HEK293T (cell line): ENCODE measurements at regions not wholly inside any gene's neighbourhood (a gene's known extent, or its start where the extent isn't known, plus 50 kb on each side); places are given as distances from the start of the nearest gene placed in this dataset.

ENCODE experiments used
- PKNOX1 ChIP-seq: fragments of 450-650 bp; IDR thresholded peaks from 2 replicates; pipeline ENCODE4 v1.6.1; 2016
- SP1 ChIP-seq: fragments of 450-650 bp; IDR thresholded peaks from 2 replicates; pipeline ENCODE4 v1.6.1; 2017
- TARDBP ChIP-seq: fragments of 450-650 bp; IDR thresholded peaks from 2 replicates; pipeline ENCODE4 v1.6.1; 2016

- TF ChIP-seq TARDBP: no peak
- TF ChIP-seq PKNOX1: no peak
- no peak for TF ChIP-seq SP1
Measured at GRCh38 chr14:44297437-44297836, 209.6 kb downstream of the FSCB start.
